ENCODE measurements at regions not wholly inside any gene's neighbourhood (a gene's known extent, or its start where the extent isn't known, plus 50 kb on each side); places are given as distances from the start of the nearest gene placed in this dataset.

DNA sequence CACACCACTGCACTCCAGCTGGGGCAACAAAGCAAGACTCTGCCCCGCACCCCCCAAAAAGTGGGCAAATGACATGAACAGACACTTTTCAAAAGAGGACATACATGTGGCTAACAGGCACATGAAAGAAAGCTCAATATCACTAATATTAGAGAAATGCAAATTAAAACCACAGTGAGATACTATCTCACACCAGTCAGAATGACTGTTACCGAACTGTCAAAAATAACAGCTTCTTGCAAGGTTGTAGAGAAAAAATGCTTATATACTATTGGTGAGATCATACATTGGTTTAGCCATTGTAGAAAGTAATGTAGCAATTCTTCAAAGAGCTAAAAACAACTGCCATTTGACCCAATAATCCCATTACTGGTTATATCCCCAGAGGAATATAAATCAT is 99.5 kb upstream of the SPATA13 start:
- no peak overlapping the region for H3K4me3 Mint-ChIP-seq
- H3K9me3 Mint-ChIP-seq: no peaks in the 10 kb centered on the region
- DNase-seq (no peak), ATAC-seq (replicated peaks) (no peak)
- no peaks in the 10 kb centered on the region for H3K36me3 Mint-ChIP-seq
- H3K27me3 Mint-ChIP-seq: peaks cover 4 to 14% of the 10 kb centered on the region in 2 donors
- H3K4me1 Mint-ChIP-seq: peaks cover 2 to 8% of the 10 kb centered on the region in 2 donors
- no peak overlapping the region for H3K27ac Mint-ChIP-seq

- Mint-ChIP-seq H3K4me1 (peaks cover 2 to 8% of the 10 kb centered on the region in 2 donors), H3K36me3 (no peaks in the 10 kb centered on the region), H3K9me3 (no peaks in the 10 kb centered on the region), H3K27ac (no peak overlapping the region), H3K4me3 (no peak overlapping the region), H3K27me3 (peaks cover 4 to 14% of the 10 kb centered on the region in 2 donors)
- DNase-seq: no peak
- no peak for ATAC-seq (replicated peaks)
Observed at GRCh38 chr13:24063281-24063877, 97.1 kb upstream of the SPATA13 start.

DNA sequence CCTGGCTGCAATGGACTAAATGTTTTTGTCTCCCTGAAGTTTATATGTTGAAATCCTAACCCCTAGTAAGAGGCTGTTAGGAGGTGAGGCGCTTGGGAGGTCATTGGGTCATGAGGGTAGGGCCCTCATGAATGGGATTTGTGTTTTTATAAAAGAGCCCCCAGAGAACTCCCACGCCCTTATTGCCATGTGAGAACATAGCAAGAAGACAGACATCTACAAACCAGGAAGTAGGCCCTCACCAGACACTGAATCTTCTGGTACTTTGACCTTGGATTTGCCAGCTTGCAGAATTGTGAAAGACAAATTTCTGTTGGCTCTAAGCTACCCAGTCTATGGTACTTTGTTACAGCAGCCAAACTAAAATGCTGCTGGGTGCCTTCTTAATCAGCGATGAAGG is 96.1 kb upstream of the SPATA13 start:
- Mint-ChIP-seq H3K27me3 (peaks cover 4 to 14% of the 10 kb centered on the region in 2 donors), H3K4me1 (peaks cover 2 to 6% of the 10 kb centered on the region in 2 donors), H3K27ac (no peak overlapping the region), H3K9me3 (no peaks in the 10 kb centered on the region), H3K36me3 (no peaks in the 10 kb centered on the region), H3K4me3 (no peak overlapping the region)
- ATAC-seq (replicated peaks) (no peak), DNase-seq (no peak)

- Mint-ChIP-seq H3K27me3 (peaks cover 4 to 19% of the 10 kb centered on the region in 2 donors), H3K36me3 (no peaks in the 10 kb centered on the region), H3K27ac (no peak overlapping the region), H3K4me3 (no peak overlapping the region), H3K9me3 (no peaks in the 10 kb centered on the region), H3K4me1 (no peaks in the 10 kb centered on the region)
- ATAC-seq (replicated peaks) (no peak), DNase-seq (no peak)
Observed at GRCh38 chr13:24065176-24065575, 95.3 kb upstream of the SPATA13 start.

GRCh38 chr13:24066405-24067295 is 93.9 kb upstream of the SPATA13 start:
- Mint-ChIP-seq H3K9me3 (no peaks in the 10 kb centered on the region), H3K27me3 (peaks cover 12 to 27% of the 10 kb centered on the region in 2 donors), H3K4me1 (no peaks in the 10 kb centered on the region), H3K27ac (no peak overlapping the region), H3K36me3 (no peaks in the 10 kb centered on the region), H3K4me3 (no peak overlapping the region)
- ATAC-seq (replicated peaks) (no peak), DNase-seq (no peak)

- ATAC-seq (replicated peaks) (no peak), DNase-seq (no peak)
- H3K4me3 Mint-ChIP-seq: no peak overlapping the region
Observed at GRCh38 chr13:24068472-24068871, 92.0 kb upstream of the SPATA13 start.

DNA sequence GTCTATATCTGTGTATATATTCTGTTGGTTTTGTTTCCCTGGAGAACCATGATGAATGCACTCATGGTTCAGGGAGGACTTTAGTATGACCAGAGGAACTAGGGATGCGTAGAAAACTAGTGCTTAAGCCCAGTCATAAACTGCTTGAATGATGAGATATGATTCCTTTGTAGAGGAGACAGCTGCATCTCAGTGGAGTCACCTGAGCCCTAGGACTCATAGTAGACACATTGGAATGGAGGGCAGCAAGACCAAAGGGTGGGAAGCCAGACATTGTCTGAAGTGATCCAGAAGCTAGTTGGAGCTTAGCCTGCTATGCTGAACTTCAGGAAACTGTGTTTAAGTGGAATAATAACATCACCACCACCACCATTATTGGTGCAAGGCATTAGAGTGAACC is 89.5 kb upstream of the SPATA13 start:
- H3K4me3 Mint-ChIP-seq: no peak overlapping the region
- H3K36me3 Mint-ChIP-seq: no peaks in the 10 kb centered on the region
- DNase-seq (no peak), ATAC-seq (replicated peaks) (no peak)
- no peak overlapping the region for H3K27ac Mint-ChIP-seq
- H3K4me1 Mint-ChIP-seq: peaks cover 0 to 2% of the 10 kb centered on the region in 2 donors
- no peaks in the 10 kb centered on the region for H3K9me3 Mint-ChIP-seq
- H3K27me3 Mint-ChIP-seq: peaks cover 9 to 13% of the 10 kb centered on the region in 2 donors

More at GRCh38 chr13:24068472-24068871, 92.0 kb upstream of the SPATA13 start:
- no peaks in the 10 kb centered on the region for H3K4me1 Mint-ChIP-seq
- H3K9me3 Mint-ChIP-seq: no peaks in the 10 kb centered on the region
- H3K36me3 Mint-ChIP-seq: no peaks in the 10 kb centered on the region
- peaks cover 12 to 13% of the 10 kb centered on the region in 2 donors for H3K27me3 Mint-ChIP-seq
- H3K27ac Mint-ChIP-seq: no peak overlapping the region

- no peak for ATAC-seq (replicated peaks)
- Mint-ChIP-seq H3K27me3 (peaks cover 13% of the 10 kb centered on the region in 2 donors), H3K4me1 (peaks cover 0 to 5% of the 10 kb centered on the region in 2 donors), H3K27ac (no peak overlapping the region), H3K9me3 (no peaks in the 10 kb centered on the region), H3K36me3 (no peaks in the 10 kb centered on the region), H3K4me3 (no peak overlapping the region)
- DNase-seq: no peak
Observed at GRCh38 chr13:24071423-24072075, 89.0 kb upstream of the SPATA13 start.

DNA sequence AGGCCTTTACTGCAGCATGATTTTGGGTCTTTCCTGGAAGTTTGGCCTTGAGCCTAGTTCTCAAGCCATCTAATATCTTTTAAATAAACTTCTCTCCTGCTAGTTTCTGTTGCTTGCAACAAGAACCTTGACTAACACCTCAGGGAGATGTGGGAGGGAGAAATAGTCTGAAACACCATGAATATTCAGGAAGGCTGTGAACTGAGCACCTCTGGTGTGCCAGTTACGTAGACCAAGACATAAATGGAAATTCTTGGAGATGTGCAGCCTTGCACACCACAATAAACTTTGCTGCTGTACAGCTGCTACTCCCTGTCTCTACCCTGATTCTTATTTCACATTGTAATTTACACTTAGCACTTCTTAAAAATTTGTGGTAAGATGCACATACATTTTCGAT is 86.9 kb upstream of the SPATA13 start:
- H3K36me3 Mint-ChIP-seq: no peaks in the 10 kb centered on the region
- no peak overlapping the region for H3K27ac Mint-ChIP-seq
- H3K9me3 Mint-ChIP-seq: no peaks in the 10 kb centered on the region
- DNase-seq (no peak), ATAC-seq (replicated peaks) (no peak)
- no peak overlapping the region for H3K4me3 Mint-ChIP-seq
- peaks cover 13 to 15% of the 10 kb centered on the region in 2 donors for H3K27me3 Mint-ChIP-seq
- H3K4me1 Mint-ChIP-seq: peaks cover 0 to 6% of the 10 kb centered on the region in 2 donors

DNA sequence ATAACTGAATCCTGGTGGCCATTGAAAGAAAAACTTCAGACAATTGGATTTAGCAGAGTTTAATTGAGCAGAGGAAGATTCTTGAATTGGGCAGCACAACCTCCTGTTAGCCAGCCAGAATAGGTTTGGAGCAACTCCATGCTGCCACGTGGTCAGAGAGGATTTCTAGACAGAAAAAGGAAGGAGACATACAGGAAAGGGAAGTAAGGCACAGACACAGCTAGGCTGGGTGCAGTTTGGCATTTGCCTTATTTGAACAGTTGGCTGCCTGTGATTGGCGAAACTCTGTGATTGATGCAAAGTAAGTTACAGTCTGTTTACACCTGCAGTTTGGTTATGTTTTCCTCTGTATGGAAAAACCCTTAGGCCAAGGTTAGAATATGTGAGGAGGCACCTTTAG is 85.8 kb upstream of the SPATA13 start:
- no peak for DNase-seq

DNA sequence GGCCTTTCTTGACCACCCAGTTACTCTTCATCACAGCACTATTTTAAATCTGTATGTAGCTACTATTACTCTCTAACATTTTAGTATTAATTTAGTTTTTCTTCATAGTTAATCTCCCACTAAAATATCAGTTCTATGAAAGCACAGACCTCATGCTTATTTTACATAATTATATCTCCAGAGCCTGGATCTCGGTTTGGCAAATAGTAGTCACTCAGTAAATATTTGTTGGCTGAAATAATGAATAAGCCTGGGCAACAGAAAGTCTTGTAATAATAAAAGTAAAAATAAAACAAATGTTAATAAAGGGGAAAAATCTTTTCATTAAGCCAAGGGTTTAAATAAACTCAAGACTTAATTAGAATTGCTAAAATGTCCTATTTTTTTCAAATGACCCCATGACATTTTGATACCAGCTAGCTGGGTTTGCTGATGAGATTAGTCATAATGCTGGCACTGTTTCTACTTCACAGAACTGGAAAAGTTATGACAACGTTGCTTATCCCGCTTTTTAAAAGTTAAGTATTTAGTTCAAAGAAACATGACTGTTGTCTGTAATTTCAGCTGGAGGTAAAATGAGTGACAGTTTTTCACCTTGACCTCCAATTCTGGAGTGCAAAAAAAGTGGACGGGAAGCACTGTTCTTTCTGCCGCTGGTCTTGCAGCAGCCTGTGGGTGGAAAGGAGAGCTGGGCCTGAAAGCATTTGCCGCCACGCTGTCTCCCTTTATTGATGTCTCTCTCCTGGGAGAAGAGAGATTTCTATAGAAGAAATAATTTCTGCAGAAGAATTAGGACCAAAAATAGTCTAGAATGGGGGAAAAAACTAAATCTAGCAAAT is 85.2 kb upstream of the SPATA13 start:
- DNase-seq (no peak), ATAC-seq (replicated peaks) (no peak)
- H3K9me3 Mint-ChIP-seq: no peaks in the 10 kb centered on the region
- H3K27me3 Mint-ChIP-seq: peaks cover 11 to 13% of the 10 kb centered on the region in 2 donors
- H3K27ac Mint-ChIP-seq: no peak overlapping the region
- H3K36me3 Mint-ChIP-seq: no peaks in the 10 kb centered on the region
- H3K4me3 Mint-ChIP-seq: no peak overlapping the region
- peaks cover 0 to 6% of the 10 kb centered on the region in 2 donors for H3K4me1 Mint-ChIP-seq

More for the DNA sequence above, 85.8 kb upstream of the SPATA13 start:
- no peak overlapping the region for H3K27ac Mint-ChIP-seq
- no peaks in the 10 kb centered on the region for H3K36me3 Mint-ChIP-seq
- peaks cover 15 to 17% of the 10 kb centered on the region in 2 donors for H3K27me3 Mint-ChIP-seq
- ATAC-seq (replicated peaks): peak; percentile 42 to 46
- H3K9me3 Mint-ChIP-seq: no peaks in the 10 kb centered on the region
- no peak overlapping the region for H3K4me3 Mint-ChIP-seq
- peaks cover 0 to 6% of the 10 kb centered on the region in 2 donors for H3K4me1 Mint-ChIP-seq

GRCh38 chr13:24076109-24076508 is 84.4 kb upstream of the SPATA13 start:
- Mint-ChIP-seq H3K4me3 (no peak overlapping the region), H3K9me3 (no peaks in the 10 kb centered on the region), H3K36me3 (no peaks in the 10 kb centered on the region), H3K4me1 (peaks cover 0 to 6% of the 10 kb centered on the region in 2 donors), H3K27ac (no peak overlapping the region), H3K27me3 (peaks cover 4 to 6% of the 10 kb centered on the region in 2 donors)
- ATAC-seq (replicated peaks) (no peak), DNase-seq (no peak)

GRCh38 chr13:24076636-24077035 is 83.9 kb upstream of the SPATA13 start:
- no peak for ATAC-seq (replicated peaks)
- Mint-ChIP-seq H3K27me3 (peaks cover 4 to 6% of the 10 kb centered on the region in 2 donors), H3K36me3 (no peaks in the 10 kb centered on the region), H3K4me3 (no peak overlapping the region), H3K4me1 (peaks cover 0 to 6% of the 10 kb centered on the region in 2 donors), H3K27ac (peak overlapping the region; percentile 68), H3K9me3 (no peaks in the 10 kb centered on the region)
- DNase-seq: no peak

DNA sequence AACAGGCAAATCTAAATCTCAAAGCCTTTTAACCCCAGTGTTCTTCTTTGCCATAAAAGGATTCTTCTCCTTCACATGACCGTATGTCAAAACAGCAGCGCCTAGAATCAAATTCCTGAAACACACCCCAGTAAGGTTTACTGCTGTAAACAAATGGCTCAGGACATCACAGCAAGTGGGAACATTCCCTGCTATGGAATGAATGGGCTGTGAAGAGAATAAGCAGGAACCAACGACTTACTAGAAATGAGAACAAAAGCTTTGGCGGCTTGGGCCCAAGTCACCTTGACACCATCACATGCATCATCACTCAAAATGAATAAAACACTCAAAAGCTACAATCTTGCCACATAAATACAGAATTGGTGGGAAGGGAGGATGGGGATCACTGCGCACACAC is 80.4 kb upstream of the SPATA13 start:
- H3K27ac Mint-ChIP-seq: no peak overlapping the region
- H3K9me3 Mint-ChIP-seq: no peaks in the 10 kb centered on the region
- DNase-seq (no peak), ATAC-seq (replicated peaks) (no peak)
- H3K36me3 Mint-ChIP-seq: no peaks in the 10 kb centered on the region
- peaks cover 4 to 6% of the 10 kb centered on the region in 2 donors for H3K27me3 Mint-ChIP-seq
- H3K4me1 Mint-ChIP-seq: peaks cover 0 to 3% of the 10 kb centered on the region in 2 donors
- H3K4me3 Mint-ChIP-seq: no peak overlapping the region
